ENCODE measurements at regions not wholly inside any gene's neighbourhood (a gene's known extent, or its start where the extent isn't known, plus 50 kb on each side); places are given as distances from the start of the nearest gene placed in this dataset.

GRCh38 chr20:18984238-18985200, 170.9 kb downstream of the SCP2D1 start:
- no peak overlapping the region for H3K4me3 ChIP-seq (ENCODE audit: low read depth, low read length)

GRCh38 chr20:18985551-18985950, 172.0 kb downstream of the SCP2D1 start:
- no peak overlapping the region for H3K4me3 ChIP-seq (ENCODE audit: low read depth, low read length)
- no peak for DNase-seq (ENCODE audit: low read depth)
- no peak for TF ChIP-seq MAX (IDR thresholded peaks at IDR 0.05; ENCODE audit: low read depth, low read length)
- TF ChIP-seq MYC (IDR thresholded peaks at IDR 0.05; ENCODE audit: low read depth, low read length): no peak
- no peak for TF ChIP-seq CTCF (IDR thresholded peaks at IDR 0.05; ENCODE audit: low read depth, low read length)
- no peak for TF ChIP-seq POLR2A (IDR thresholded peaks at IDR 0.05; ENCODE audit: extremely low read depth, insufficient read length)

More at GRCh38 chr20:18984238-18985200, 170.9 kb downstream of the SCP2D1 start:
- peak; percentile 37 for DNase-seq (ENCODE audit: low read depth)
- TF ChIP-seq MAX (IDR thresholded peaks at IDR 0.05; ENCODE audit: low read depth, low read length) (no peak), CTCF (IDR thresholded peaks at IDR 0.05; ENCODE audit: low read depth, low read length) (no peak), POLR2A (IDR thresholded peaks at IDR 0.05; ENCODE audit: extremely low read depth, insufficient read length) (no peak), MYC (IDR thresholded peaks at IDR 0.05; ENCODE audit: low read depth, low read length) (no peak)

- H3K4me3 ChIP-seq (ENCODE audit: low read depth, low read length): no peak overlapping the region
- DNase-seq (ENCODE audit: low read depth): no peak
- no peak for TF ChIP-seq CTCF (IDR thresholded peaks at IDR 0.05; ENCODE audit: low read depth, low read length)
These were observed 172.7 kb downstream of the SCP2D1 start for GRCh38 chr20:18986146-18986830.

GRCh38 chr20:18986895-18987580, 173.5 kb downstream of the SCP2D1 start:
- TF ChIP-seq MYC (IDR thresholded peaks at IDR 0.05; ENCODE audit: low read depth, low read length): no peak
- TF ChIP-seq CTCF (IDR thresholded peaks at IDR 0.05; ENCODE audit: low read depth, low read length): no peak
- TF ChIP-seq POLR2A (IDR thresholded peaks at IDR 0.05; ENCODE audit: extremely low read depth, insufficient read length): no peak
- TF ChIP-seq MAX (IDR thresholded peaks at IDR 0.05; ENCODE audit: low read depth, low read length): no peak
- no peak for DNase-seq (ENCODE audit: low read depth)
- H3K4me3 ChIP-seq (ENCODE audit: low read depth, low read length): no peak overlapping the region

- DNase-seq (ENCODE audit: low read depth): no peak
- TF ChIP-seq POLR2A (IDR thresholded peaks at IDR 0.05; ENCODE audit: extremely low read depth, insufficient read length) (no peak), MAX (IDR thresholded peaks at IDR 0.05; ENCODE audit: low read depth, low read length) (no peak), CTCF (IDR thresholded peaks at IDR 0.05; ENCODE audit: low read depth, low read length) (no peak), MYC (IDR thresholded peaks at IDR 0.05; ENCODE audit: low read depth, low read length) (no peak)
- H3K4me3 ChIP-seq (ENCODE audit: low read depth, low read length): no peak overlapping the region
These were observed 174.3 kb downstream of the SCP2D1 start for GRCh38 chr20:18987781-18988360.

Data from NB4 (cell line).